ENCODE measurements at regions not wholly inside any gene's neighbourhood (a gene's known extent, or its start where the extent isn't known, plus 50 kb on each side); places are given as distances from the start of the nearest gene placed in this dataset.

DNA sequence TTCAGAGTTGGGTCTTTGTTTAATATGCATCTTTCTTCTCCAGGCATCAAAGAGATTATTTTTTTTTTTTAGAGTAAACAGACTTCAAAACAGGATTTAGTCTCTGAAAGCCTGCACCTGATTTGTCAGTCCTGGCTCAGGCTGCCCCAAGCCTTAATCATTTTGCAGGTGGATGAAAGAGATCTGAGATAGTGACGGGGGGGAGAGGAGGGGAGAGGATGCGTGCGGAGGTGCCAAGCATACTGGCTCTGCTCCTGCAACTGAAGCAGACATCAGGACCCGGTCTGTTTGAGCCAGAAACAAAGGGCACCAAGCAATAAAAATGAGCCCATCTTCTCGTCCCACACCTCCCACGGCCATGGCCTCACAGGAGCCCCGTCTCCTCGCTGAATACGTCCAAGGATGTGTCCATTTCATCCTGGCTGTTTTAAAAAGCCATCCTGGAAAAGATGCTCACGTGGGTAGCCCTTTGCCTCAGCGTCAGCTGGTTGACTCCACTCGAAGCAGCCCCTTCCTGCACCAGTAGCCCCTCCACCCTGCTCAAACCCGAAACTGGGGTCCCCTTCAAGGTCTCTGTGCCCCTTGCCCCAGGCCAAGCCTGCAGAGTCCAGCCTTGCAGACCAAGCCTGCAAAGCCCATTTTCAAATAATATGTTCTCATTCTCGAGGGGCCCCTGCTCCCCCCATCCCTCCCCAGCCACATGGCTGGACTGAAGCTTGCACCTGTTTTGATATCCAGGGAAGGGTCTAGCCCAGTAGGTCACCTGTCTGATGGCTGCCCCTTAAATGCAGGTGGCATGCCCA lies 84.8 kb upstream of the TNRC6C start:
- Mint-ChIP-seq H3K36me3 (peaks cover 11% of the 10 kb centered on the region), H3K9me3 (peaks cover 0 to 10% (median 2%) of the 10 kb centered on the region in 3 donors), H3K4me1 (peaks cover 78 to 83% (median 81%) of the 10 kb centered on the region in 3 donors), H3K27ac (peak overlapping the region; percentile 82 to 87), H3K27me3 (no peaks in the 10 kb centered on the region), H3K4me3 (peak overlapping the region in 1 of 3 donors; percentile 67)
- ChIA-PET CTCF (no interaction called here), POLR2A (no interaction called here)
- Histone ChIP-seq H3K9me3 (no peaks in the 10 kb centered on the region), H3K27ac (ENCODE audit: low read length) (no peak overlapping the region), H3K4me3 (ENCODE audit: control insufficient read depth in 1 of 2, extremely low read depth in 1 of 2, low read length in 1 of 2) (peak overlapping the region in 1 of 2 donors; percentile 25), H3K27me3 (replicated peaks in 1 of 2; ENCODE audit: control insufficient read depth in 2 of 2, extremely low read depth in 1 of 2, insufficient read depth in 2 of 2, low read length in 1 of 2) (no peaks in the 10 kb centered on the region), H3K4me1 (ENCODE audit: control insufficient read depth in 1 of 2, extremely low read depth in 1 of 2, insufficient read depth in 2 of 2, low read length in 2 of 2) (peaks cover 47 to 94% of the 10 kb centered on the region in 2 experiments), H3K36me3 (ENCODE audit: control insufficient read depth in 2 of 2, extremely low read depth in 1 of 2, insufficient read depth in 1 of 2, low read length in 1 of 2) (no peaks in the 10 kb centered on the region)
- WGBS (ENCODE audit: insufficient coverage): 79% methylated on average over 11 of the region's 14 CpGs
- peak; percentile 51 to 71 (median 62) for ATAC-seq (replicated peaks in 1 of 4)
- DNase-seq: peak in 6 of 35 experiments; percentile 19 to 60 (median 40)

DNA sequence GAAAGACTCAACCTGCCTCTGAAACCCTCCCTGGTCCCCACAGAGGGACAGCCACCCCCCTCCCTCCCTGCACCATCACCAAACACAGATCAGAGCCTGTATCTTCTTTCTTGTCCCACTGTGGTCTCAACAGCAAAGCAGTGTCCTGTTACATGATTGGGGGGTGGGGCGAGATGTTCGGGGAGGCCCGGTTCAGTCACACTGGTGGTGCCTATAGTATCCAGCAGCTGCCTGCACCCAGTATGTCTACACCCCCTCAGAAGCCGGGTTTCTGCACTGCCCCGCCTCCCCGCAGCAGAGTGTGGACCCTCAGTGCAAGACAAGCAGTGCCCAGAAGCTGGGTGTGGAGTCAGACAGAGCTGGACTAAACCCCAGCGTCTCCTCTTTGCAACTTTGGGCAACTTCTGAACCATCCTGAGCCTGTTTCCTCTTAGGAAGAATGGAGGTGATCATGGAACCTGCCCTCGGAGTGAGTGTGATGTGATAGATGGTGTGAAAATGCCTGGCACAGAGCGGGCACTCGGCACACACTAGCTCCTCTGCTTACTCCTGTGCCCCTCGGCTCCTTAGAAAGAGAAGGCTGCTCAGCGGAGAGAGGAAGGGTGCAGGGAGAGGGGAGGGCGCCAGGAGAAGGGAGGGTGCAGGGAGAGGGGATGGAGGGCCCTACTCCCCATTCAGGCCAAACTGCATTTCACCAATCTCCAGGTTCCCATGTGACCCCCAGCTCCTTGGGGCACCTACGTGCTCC lies 84.0 kb upstream of the TNRC6C start:
- 97% methylated on average over 8 of the region's 14 CpGs for WGBS (ENCODE audit: insufficient coverage)

DNA sequence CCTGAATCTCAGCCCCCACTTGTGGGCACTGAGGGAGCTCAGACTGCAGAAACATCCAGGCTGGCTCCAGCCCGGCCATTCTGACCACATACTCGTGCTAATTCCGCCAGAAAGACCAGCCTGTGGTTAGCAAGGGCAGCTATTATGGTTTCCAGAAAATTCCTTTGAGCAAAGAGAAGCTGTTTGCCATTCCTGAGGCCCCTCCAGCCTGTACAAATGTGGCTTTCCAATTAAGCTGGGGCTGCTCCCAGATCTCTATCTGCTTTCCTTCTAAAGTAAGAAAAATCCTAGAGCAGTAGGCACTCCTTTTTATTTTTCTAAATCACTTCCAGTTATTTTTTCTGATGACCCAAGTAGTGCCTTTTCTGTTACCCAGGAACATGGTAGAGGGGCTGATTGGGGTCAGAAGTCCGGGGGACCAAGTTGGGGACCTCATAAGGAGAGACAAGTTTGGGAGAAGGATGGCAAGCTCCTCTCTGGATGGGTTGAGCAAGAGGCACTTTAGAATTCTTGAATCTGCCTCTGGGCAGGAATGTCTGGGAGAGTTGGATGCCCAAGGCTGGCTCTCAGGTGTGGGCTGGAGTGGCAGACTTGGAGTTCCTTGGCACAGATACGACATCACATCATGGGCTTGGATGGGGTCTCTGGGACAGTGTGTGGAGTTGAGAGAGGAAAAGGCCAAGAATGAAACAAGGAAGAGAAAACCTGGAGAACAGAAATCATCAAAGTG lies 83.3 kb upstream of the TNRC6C start:
- Histone ChIP-seq H3K36me3 (ENCODE audit: control insufficient read depth in 2 of 2, extremely low read depth in 1 of 2, insufficient read depth in 1 of 2, low read length in 1 of 2) (no peaks in the 10 kb centered on the region), H3K4me3 (ENCODE audit: control insufficient read depth in 1 of 2, extremely low read depth in 1 of 2, low read length in 1 of 2) (no peak overlapping the region), H3K27me3 (replicated peaks in 1 of 2; ENCODE audit: control insufficient read depth in 2 of 2, extremely low read depth in 1 of 2, insufficient read depth in 2 of 2, low read length in 1 of 2) (no peaks in the 10 kb centered on the region), H3K4me1 (ENCODE audit: control insufficient read depth in 1 of 2, extremely low read depth in 1 of 2, insufficient read depth in 2 of 2, low read length in 2 of 2) (peaks cover 54 to 94% of the 10 kb centered on the region in 2 experiments), H3K27ac (ENCODE audit: low read length) (no peak overlapping the region), H3K9me3 (no peaks in the 10 kb centered on the region)
- ATAC-seq (replicated peaks in 1 of 4) (no peak), DNase-seq (no peak)
- Mint-ChIP-seq H3K4me3 (peak overlapping the region in 1 of 3 donors; percentile 64), H3K27me3 (no peaks in the 10 kb centered on the region), H3K27ac (peak overlapping the region; percentile 64 to 67), H3K36me3 (peaks cover 11% of the 10 kb centered on the region), H3K9me3 (peaks cover 0 to 10% (median 2%) of the 10 kb centered on the region in 3 donors), H3K4me1 (peaks cover 78 to 83% (median 82%) of the 10 kb centered on the region in 3 donors)
- 92% methylated on average over 5 of the region's 5 CpGs for WGBS (ENCODE audit: insufficient coverage)
- ChIA-PET POLR2A (interaction anchor here in 1 of 2 donors (0.6 kb wide), 1 partner anchor 20 kb away, joined by 5 read pairs; no protein-coding TSS in a partner anchor), CTCF (no interaction called here)

More for the DNA sequence above, 84.0 kb upstream of the TNRC6C start:
- Histone ChIP-seq H3K9me3 (no peaks in the 10 kb centered on the region), H3K27me3 (replicated peaks in 1 of 2; ENCODE audit: control insufficient read depth in 2 of 2, extremely low read depth in 1 of 2, insufficient read depth in 2 of 2, low read length in 1 of 2) (no peaks in the 10 kb centered on the region), H3K4me3 (ENCODE audit: control insufficient read depth in 1 of 2, extremely low read depth in 1 of 2, low read length in 1 of 2) (no peak overlapping the region), H3K4me1 (ENCODE audit: control insufficient read depth in 1 of 2, extremely low read depth in 1 of 2, insufficient read depth in 2 of 2, low read length in 2 of 2) (peaks cover 50 to 94% of the 10 kb centered on the region in 2 experiments), H3K27ac (ENCODE audit: low read length) (no peak overlapping the region), H3K36me3 (ENCODE audit: control insufficient read depth in 2 of 2, extremely low read depth in 1 of 2, insufficient read depth in 1 of 2, low read length in 1 of 2) (no peaks in the 10 kb centered on the region)
- Mint-ChIP-seq H3K9me3 (peaks cover 0 to 10% (median 2%) of the 10 kb centered on the region in 3 donors), H3K27me3 (no peaks in the 10 kb centered on the region), H3K27ac (peak overlapping the region; percentile 23 to 45), H3K36me3 (peaks cover 11% of the 10 kb centered on the region), H3K4me3 (peak overlapping the region in 1 of 3 donors; percentile 67), H3K4me1 (peaks cover 78 to 83% (median 81%) of the 10 kb centered on the region in 3 donors)
- CTCF ChIA-PET: no interaction called here
- DNase-seq (no peak), ATAC-seq (replicated peaks in 1 of 4) (no peak)
- POLR2A ChIA-PET: no interaction called here

DNA sequence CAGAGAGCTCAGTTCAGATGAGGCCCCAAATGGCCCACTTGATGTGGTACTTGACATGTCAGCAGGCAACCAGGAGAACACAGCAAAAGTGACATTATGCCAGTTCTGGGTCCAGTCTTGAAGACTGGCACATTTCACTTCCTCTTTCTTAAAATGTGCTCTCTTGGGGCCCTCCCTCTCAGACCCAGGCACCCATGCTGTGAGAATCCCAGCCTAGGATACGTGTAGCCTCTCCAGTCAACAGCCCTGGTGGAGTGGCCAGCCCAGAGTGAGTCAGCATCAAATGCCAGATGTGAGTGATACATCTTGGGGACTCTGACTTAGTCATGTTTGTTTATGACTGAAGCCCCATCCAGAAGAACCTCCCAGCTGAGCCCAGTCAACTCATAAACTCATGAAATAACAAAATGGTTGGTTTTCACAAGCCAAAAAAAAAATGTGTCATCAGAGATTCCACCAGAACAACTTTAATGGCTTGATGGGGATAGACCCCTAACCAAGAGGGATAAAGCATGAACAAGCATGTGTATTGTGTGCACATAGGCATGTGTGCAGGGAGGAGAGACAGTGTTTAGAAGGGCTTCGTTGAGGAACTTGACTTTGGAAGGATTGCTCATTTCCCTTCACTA lies 82.5 kb upstream of the TNRC6C start:
- peaks cover 85 to 90% (median 88%) of the 10 kb centered on the region in 3 donors for H3K4me1 Mint-ChIP-seq
- Histone ChIP-seq H3K4me1 (ENCODE audit: control insufficient read depth in 1 of 2, extremely low read depth in 1 of 2, insufficient read depth in 2 of 2, low read length in 2 of 2) (peaks cover 61 to 96% of the 10 kb centered on the region in 2 experiments), H3K27ac (ENCODE audit: low read length) (no peak overlapping the region), H3K36me3 (ENCODE audit: control insufficient read depth in 2 of 2, extremely low read depth in 1 of 2, insufficient read depth in 1 of 2, low read length in 1 of 2) (no peaks in the 10 kb centered on the region), H3K4me3 (ENCODE audit: control insufficient read depth in 1 of 2, extremely low read depth in 1 of 2, low read length in 1 of 2) (no peak overlapping the region), H3K27me3 (replicated peaks in 1 of 2; ENCODE audit: control insufficient read depth in 2 of 2, extremely low read depth in 1 of 2, insufficient read depth in 2 of 2, low read length in 1 of 2) (no peaks in the 10 kb centered on the region), H3K9me3 (no peaks in the 10 kb centered on the region)
- ChIA-PET CTCF (no interaction called here), POLR2A (interaction anchor here in 1 of 2 donors (0.7 to 1.2 kb wide), 2 partner anchors 13 to 880 kb away, joined by 3 to 5 read pairs; no protein-coding TSS in a partner anchor)
- peaks cover 0 to 10% (median 2%) of the 10 kb centered on the region in 3 donors for H3K9me3 Mint-ChIP-seq
- H3K27me3 Mint-ChIP-seq: no peaks in the 10 kb centered on the region
- peaks cover 11% of the 10 kb centered on the region for H3K36me3 Mint-ChIP-seq
- WGBS (ENCODE audit: insufficient coverage): 100% methylated on average over 1 of the region's 2 CpGs
- H3K4me3 Mint-ChIP-seq: peak overlapping the region in 1 of 3 donors; percentile 64
- ATAC-seq (replicated peaks in 1 of 4): no peak
- DNase-seq: peak in 2 of 35 experiments; percentile 15 to 36
- H3K27ac Mint-ChIP-seq: peak overlapping the region; percentile 64 to 67

DNA sequence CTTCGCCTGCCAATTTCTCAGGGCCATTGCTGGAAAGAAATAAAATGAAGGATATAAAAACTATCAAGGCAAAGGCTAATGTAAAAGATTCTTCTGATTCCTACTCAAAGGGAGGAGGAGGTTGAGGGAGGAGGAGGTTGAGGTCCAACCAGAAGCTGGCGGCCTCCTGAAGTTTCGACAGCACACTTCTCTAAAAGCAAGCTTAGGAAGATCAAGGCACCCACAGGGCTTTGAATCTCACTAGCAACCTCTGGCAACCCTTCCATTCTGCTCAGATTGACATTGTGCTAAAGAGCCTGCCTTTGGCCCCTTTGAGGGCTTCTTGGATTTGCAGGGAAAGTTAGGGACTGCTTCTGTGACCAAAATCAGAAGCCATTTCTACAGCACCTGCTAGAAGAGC lies 81.5 kb upstream of the TNRC6C start:
- WGBS (ENCODE audit: insufficient coverage): no CpG with 5 or more reads among the region's 3 CpGs
- H3K4me3 Mint-ChIP-seq: peak overlapping the region in 1 of 3 donors; percentile 64

More for the DNA sequence above, 81.5 kb upstream of the TNRC6C start:
- no peaks in the 10 kb centered on the region for H3K36me3 ChIP-seq (ENCODE audit: control insufficient read depth in 2 of 2, extremely low read depth in 1 of 2, insufficient read depth in 1 of 2, low read length in 1 of 2)
- no peak overlapping the region for H3K27ac ChIP-seq (ENCODE audit: low read length)
- Mint-ChIP-seq H3K27ac (peak overlapping the region; percentile 31 to 76), H3K4me1 (peaks cover 88 to 92% (median 89%) of the 10 kb centered on the region in 3 donors), H3K36me3 (peaks cover 11% of the 10 kb centered on the region), H3K27me3 (no peaks in the 10 kb centered on the region), H3K9me3 (peaks cover 0 to 10% (median 2%) of the 10 kb centered on the region in 3 donors)
- ChIA-PET POLR2A (interaction anchor here in 1 of 2 donors (1.2 kb wide), 1 partner anchor 12 kb away, joined by 5 read pairs; no protein-coding TSS in a partner anchor), CTCF (no interaction called here)
- no peak overlapping the region for H3K4me3 ChIP-seq (ENCODE audit: control insufficient read depth in 1 of 2, extremely low read depth in 1 of 2, low read length in 1 of 2)
- peaks cover 66 to 99% of the 10 kb centered on the region in 2 experiments for H3K4me1 ChIP-seq (ENCODE audit: control insufficient read depth in 1 of 2, extremely low read depth in 1 of 2, insufficient read depth in 2 of 2, low read length in 2 of 2)
- H3K27me3 ChIP-seq (replicated peaks in 1 of 2; ENCODE audit: control insufficient read depth in 2 of 2, extremely low read depth in 1 of 2, insufficient read depth in 2 of 2, low read length in 1 of 2): no peaks in the 10 kb centered on the region
- no peaks in the 10 kb centered on the region for H3K9me3 ChIP-seq
- ATAC-seq (replicated peaks in 1 of 4) (peak in 1 of 4 experiments; percentile 25), DNase-seq (peak in 2 of 35 experiments; percentile 37 to 46)
